ENCODE measurements at regions not wholly inside any gene's neighbourhood (a gene's known extent, or its start where the extent isn't known, plus 50 kb on each side); places are given as distances from the start of the nearest gene placed in this dataset.

DNA sequence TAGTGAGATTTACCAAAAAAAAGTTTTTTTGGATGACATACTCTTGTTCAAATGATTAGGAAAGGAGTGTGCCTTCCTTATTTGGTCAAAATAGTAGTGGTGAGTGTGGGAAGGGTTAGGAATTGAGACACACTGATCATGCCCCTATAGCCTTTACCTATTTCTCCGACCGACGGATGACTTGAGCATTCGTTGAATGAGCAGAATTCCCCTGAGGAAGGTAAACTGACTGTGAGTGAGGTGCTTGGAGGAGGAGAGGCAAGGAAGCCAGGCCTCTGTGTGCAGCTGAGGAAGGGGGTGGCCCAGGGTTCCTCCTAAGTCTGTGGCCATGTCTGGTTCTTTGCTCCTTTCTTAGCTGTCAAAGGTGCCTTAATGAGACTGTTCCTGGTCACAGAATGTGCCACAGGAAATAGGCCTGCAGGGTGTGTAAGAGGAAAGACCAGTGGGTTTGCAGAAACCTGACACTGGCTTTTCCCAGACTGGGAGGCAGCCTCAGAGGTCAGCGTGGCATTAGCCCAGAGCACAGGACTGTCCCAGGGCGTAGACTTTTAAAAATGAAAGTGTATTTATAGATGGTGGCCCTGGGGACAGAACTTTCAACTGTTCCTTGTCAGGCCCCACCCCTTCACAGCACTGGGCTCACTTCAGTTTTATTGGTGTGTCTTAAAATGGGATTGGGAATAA, 307.7 kb upstream of the C2CD4B start:
- no peaks in the 10 kb centered on the region for H3K27me3 ChIP-seq (ENCODE audit: control insufficient read depth in 2 of 2, insufficient read depth in 2 of 2, low read length in 2 of 2)
- peaks cover 4 to 10% of the 10 kb centered on the region in 2 donors for H3K4me1 ChIP-seq (ENCODE audit: control insufficient read depth in 2 of 2, insufficient read depth in 2 of 2, low read length in 2 of 2)
- H3K9me3 ChIP-seq (ENCODE audit: control insufficient read depth in 2 of 2, low read length in 2 of 2): no peaks in the 10 kb centered on the region
- no peaks in the 10 kb centered on the region for H3K36me3 ChIP-seq (ENCODE audit: control insufficient read depth in 2 of 2, insufficient read depth in 2 of 2, low read length in 2 of 2)
- no peak overlapping the region for H3K9ac ChIP-seq (ENCODE audit: low read depth in 1 of 2, low read length in 2 of 2)
- no peak overlapping the region for H3K4me3 ChIP-seq (ENCODE audit: low read length in 2 of 2)
- H3K27ac ChIP-seq (ENCODE audit: low read depth in 2 of 2, low read length in 2 of 2): peak overlapping the region; percentile 24 to 25

DNA sequence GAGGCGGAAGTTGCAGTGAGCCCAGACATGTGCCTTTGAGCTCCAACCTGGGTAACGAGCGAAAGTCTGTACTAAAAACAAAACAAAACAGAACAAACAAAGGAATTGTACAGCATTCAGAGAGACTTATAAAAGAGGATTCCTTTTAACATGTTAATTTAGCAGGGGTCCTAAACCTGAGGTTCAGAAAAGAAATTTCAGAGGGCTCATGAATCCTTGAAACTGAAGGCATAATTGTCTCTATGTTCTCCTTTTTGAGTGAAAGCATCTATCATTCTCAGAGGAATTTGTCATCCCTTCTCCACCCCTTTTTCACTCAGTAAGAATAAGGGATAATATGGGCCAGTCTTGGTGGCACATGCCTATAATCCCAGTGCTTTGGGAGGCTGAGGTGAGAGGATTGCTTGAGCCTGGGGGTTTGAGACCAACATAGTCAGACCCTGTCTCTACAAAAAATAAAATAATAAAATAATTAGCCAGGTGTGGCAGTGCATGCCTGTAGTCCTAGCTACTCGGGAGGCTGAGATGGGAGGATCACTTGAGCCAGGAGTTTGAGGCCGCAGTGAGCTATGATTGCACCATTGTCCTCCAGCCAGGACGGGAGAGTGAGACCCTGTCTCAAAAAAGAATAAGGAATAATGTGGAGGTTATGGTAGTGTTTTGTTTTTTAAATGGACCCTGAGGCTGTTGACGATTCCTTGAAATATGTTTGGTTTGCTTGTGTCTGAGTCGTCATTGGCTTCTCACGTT, 309.1 kb upstream of the C2CD4B start:
- Histone ChIP-seq H3K27ac (ENCODE audit: low read depth in 2 of 2, low read length in 2 of 2) (peak overlapping the region in 1 of 2 donors; percentile 3), H3K9me3 (ENCODE audit: control insufficient read depth in 2 of 2, low read length in 2 of 2) (no peaks in the 10 kb centered on the region), H3K4me3 (ENCODE audit: low read length in 2 of 2) (no peak overlapping the region), H3K9ac (ENCODE audit: low read depth in 1 of 2, low read length in 2 of 2) (no peak overlapping the region), H3K36me3 (ENCODE audit: control insufficient read depth in 2 of 2, insufficient read depth in 2 of 2, low read length in 2 of 2) (no peaks in the 10 kb centered on the region), H3K27me3 (ENCODE audit: control insufficient read depth in 2 of 2, insufficient read depth in 2 of 2, low read length in 2 of 2) (no peaks in the 10 kb centered on the region), H3K4me1 (ENCODE audit: control insufficient read depth in 2 of 2, insufficient read depth in 2 of 2, low read length in 2 of 2) (peaks cover 4 to 10% of the 10 kb centered on the region in 2 donors)

- Histone ChIP-seq H3K4me1 (ENCODE audit: control insufficient read depth in 2 of 2, insufficient read depth in 2 of 2, low read length in 2 of 2) (peaks cover 4 to 10% of the 10 kb centered on the region in 2 donors), H3K9me3 (ENCODE audit: control insufficient read depth in 2 of 2, low read length in 2 of 2) (no peaks in the 10 kb centered on the region), H3K9ac (ENCODE audit: low read depth in 1 of 2, low read length in 2 of 2) (no peak overlapping the region), H3K27ac (ENCODE audit: low read depth in 2 of 2, low read length in 2 of 2) (peak overlapping the region in 1 of 2 donors; percentile 3), H3K27me3 (ENCODE audit: control insufficient read depth in 2 of 2, insufficient read depth in 2 of 2, low read length in 2 of 2) (no peaks in the 10 kb centered on the region), H3K36me3 (ENCODE audit: control insufficient read depth in 2 of 2, insufficient read depth in 2 of 2, low read length in 2 of 2) (no peaks in the 10 kb centered on the region), H3K4me3 (ENCODE audit: low read length in 2 of 2) (no peak overlapping the region)
Measured at GRCh38 chr15:62474771-62475124, 309.7 kb upstream of the C2CD4B start.

DNA sequence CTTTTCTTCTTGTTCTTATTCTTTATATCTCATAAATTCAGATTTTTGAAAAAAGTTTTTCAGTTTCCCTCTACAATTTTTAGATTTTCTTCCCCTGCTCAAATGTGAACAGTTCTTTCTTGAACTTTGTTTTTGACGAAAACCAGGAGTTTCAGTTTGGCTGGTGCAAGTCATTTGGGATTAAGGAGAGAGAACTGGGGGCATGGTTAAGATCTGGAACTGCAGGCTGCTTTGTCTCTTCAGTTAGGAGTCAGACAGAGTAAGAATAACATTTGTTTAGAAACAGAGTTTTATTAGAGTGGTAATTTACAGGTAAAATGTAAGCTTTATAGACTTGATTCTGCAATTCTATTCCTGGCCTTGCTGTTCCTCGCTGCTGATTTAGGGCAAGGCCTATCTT, 310.5 kb upstream of the C2CD4B start:
- Histone ChIP-seq H3K4me3 (ENCODE audit: low read length in 2 of 2) (no peak overlapping the region), H3K4me1 (ENCODE audit: control insufficient read depth in 2 of 2, insufficient read depth in 2 of 2, low read length in 2 of 2) (peaks cover 4 to 10% of the 10 kb centered on the region in 2 donors), H3K9me3 (ENCODE audit: control insufficient read depth in 2 of 2, low read length in 2 of 2) (no peaks in the 10 kb centered on the region)

GRCh38 chr15:62476163-62476562, 311.1 kb upstream of the C2CD4B start:
- no peaks in the 10 kb centered on the region for H3K36me3 ChIP-seq (ENCODE audit: control insufficient read depth in 2 of 2, insufficient read depth in 2 of 2, low read length in 2 of 2)
- H3K4me3 ChIP-seq (ENCODE audit: low read length in 2 of 2): no peak overlapping the region
- no peaks in the 10 kb centered on the region for H3K9me3 ChIP-seq (ENCODE audit: control insufficient read depth in 2 of 2, low read length in 2 of 2)
- peaks cover 4 to 10% of the 10 kb centered on the region in 2 donors for H3K4me1 ChIP-seq (ENCODE audit: control insufficient read depth in 2 of 2, insufficient read depth in 2 of 2, low read length in 2 of 2)
- H3K9ac ChIP-seq (ENCODE audit: low read depth in 1 of 2, low read length in 2 of 2): no peak overlapping the region
- no peak overlapping the region for H3K27ac ChIP-seq (ENCODE audit: low read depth in 2 of 2, low read length in 2 of 2)
- H3K27me3 ChIP-seq (ENCODE audit: control insufficient read depth in 2 of 2, insufficient read depth in 2 of 2, low read length in 2 of 2): no peaks in the 10 kb centered on the region

More for the DNA sequence above, 310.5 kb upstream of the C2CD4B start:
- Histone ChIP-seq H3K9ac (ENCODE audit: low read depth in 1 of 2, low read length in 2 of 2) (no peak overlapping the region), H3K36me3 (ENCODE audit: control insufficient read depth in 2 of 2, insufficient read depth in 2 of 2, low read length in 2 of 2) (no peaks in the 10 kb centered on the region), H3K27ac (ENCODE audit: low read depth in 2 of 2, low read length in 2 of 2) (no peak overlapping the region), H3K27me3 (ENCODE audit: control insufficient read depth in 2 of 2, insufficient read depth in 2 of 2, low read length in 2 of 2) (no peaks in the 10 kb centered on the region)

- Histone ChIP-seq H3K36me3 (ENCODE audit: control insufficient read depth in 2 of 2, insufficient read depth in 2 of 2, low read length in 2 of 2) (no peaks in the 10 kb centered on the region), H3K9ac (ENCODE audit: low read depth in 1 of 2, low read length in 2 of 2) (no peak overlapping the region), H3K27me3 (ENCODE audit: control insufficient read depth in 2 of 2, insufficient read depth in 2 of 2, low read length in 2 of 2) (no peaks in the 10 kb centered on the region), H3K4me1 (ENCODE audit: control insufficient read depth in 2 of 2, insufficient read depth in 2 of 2, low read length in 2 of 2) (peaks cover 0 to 9% of the 10 kb centered on the region in 2 donors), H3K4me3 (ENCODE audit: low read length in 2 of 2) (no peak overlapping the region), H3K9me3 (ENCODE audit: control insufficient read depth in 2 of 2, low read length in 2 of 2) (no peaks in the 10 kb centered on the region), H3K27ac (ENCODE audit: low read depth in 2 of 2, low read length in 2 of 2) (no peak overlapping the region)
Measured at GRCh38 chr15:62477929-62478328, 312.8 kb upstream of the C2CD4B start.

GRCh38 chr15:62482785-62483429, 317.8 kb upstream of the C2CD4B start:
- Histone ChIP-seq H3K9ac (ENCODE audit: low read depth in 1 of 2, low read length in 2 of 2) (no peak overlapping the region), H3K4me3 (ENCODE audit: low read length in 2 of 2) (no peak overlapping the region), H3K4me1 (ENCODE audit: control insufficient read depth in 2 of 2, insufficient read depth in 2 of 2, low read length in 2 of 2) (peaks cover 4 to 5% of the 10 kb centered on the region in 2 donors), H3K9me3 (ENCODE audit: control insufficient read depth in 2 of 2, low read length in 2 of 2) (no peaks in the 10 kb centered on the region), H3K27ac (ENCODE audit: low read depth in 2 of 2, low read length in 2 of 2) (no peak overlapping the region), H3K36me3 (ENCODE audit: control insufficient read depth in 2 of 2, insufficient read depth in 2 of 2, low read length in 2 of 2) (no peaks in the 10 kb centered on the region), H3K27me3 (ENCODE audit: control insufficient read depth in 2 of 2, insufficient read depth in 2 of 2, low read length in 2 of 2) (no peaks in the 10 kb centered on the region)

DNA sequence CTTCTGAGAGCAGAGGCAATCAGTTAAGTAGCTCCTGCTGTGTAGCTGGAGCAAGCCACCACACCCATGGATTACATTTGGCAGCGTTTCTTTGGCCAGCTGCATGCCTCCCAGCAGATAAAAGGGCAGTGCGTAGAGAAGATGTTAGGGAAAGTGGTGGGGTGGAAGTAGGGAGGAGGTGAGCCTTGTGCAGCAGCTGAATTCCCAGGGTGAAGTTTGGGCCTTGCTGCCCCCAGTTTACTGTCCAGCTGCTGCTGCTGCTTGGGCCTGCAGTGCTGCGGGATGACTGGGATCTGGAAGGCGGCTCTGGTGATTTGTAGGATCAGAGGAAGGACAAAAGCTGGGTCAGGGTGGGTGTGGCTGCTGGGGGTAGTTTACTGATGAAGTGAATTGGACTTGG, 318.7 kb upstream of the C2CD4B start:
- H3K4me3 ChIP-seq (ENCODE audit: low read length in 2 of 2): no peak overlapping the region
- no peaks in the 10 kb centered on the region for H3K36me3 ChIP-seq (ENCODE audit: control insufficient read depth in 2 of 2, insufficient read depth in 2 of 2, low read length in 2 of 2)
- no peaks in the 10 kb centered on the region for H3K9me3 ChIP-seq (ENCODE audit: control insufficient read depth in 2 of 2, low read length in 2 of 2)
- no peaks in the 10 kb centered on the region for H3K27me3 ChIP-seq (ENCODE audit: control insufficient read depth in 2 of 2, insufficient read depth in 2 of 2, low read length in 2 of 2)
- no peak overlapping the region for H3K9ac ChIP-seq (ENCODE audit: low read depth in 1 of 2, low read length in 2 of 2)
- peaks cover 4 to 5% of the 10 kb centered on the region in 2 donors for H3K4me1 ChIP-seq (ENCODE audit: control insufficient read depth in 2 of 2, insufficient read depth in 2 of 2, low read length in 2 of 2)
- H3K27ac ChIP-seq (ENCODE audit: low read depth in 2 of 2, low read length in 2 of 2): no peak overlapping the region

- H3K27ac ChIP-seq (ENCODE audit: low read depth in 2 of 2, low read length in 2 of 2): no peak overlapping the region
- H3K9me3 ChIP-seq (ENCODE audit: control insufficient read depth in 2 of 2, low read length in 2 of 2): no peaks in the 10 kb centered on the region
- H3K4me1 ChIP-seq (ENCODE audit: control insufficient read depth in 2 of 2, insufficient read depth in 2 of 2, low read length in 2 of 2): peaks cover 4 to 5% of the 10 kb centered on the region in 2 donors
- no peaks in the 10 kb centered on the region for H3K36me3 ChIP-seq (ENCODE audit: control insufficient read depth in 2 of 2, insufficient read depth in 2 of 2, low read length in 2 of 2)
- H3K9ac ChIP-seq (ENCODE audit: low read depth in 1 of 2, low read length in 2 of 2): no peak overlapping the region
- no peak overlapping the region for H3K4me3 ChIP-seq (ENCODE audit: low read length in 2 of 2)
- no peaks in the 10 kb centered on the region for H3K27me3 ChIP-seq (ENCODE audit: control insufficient read depth in 2 of 2, insufficient read depth in 2 of 2, low read length in 2 of 2)
Measured at GRCh38 chr15:62485170-62485720, 320.2 kb upstream of the C2CD4B start.

- no peaks in the 10 kb centered on the region for H3K27me3 ChIP-seq (ENCODE audit: control insufficient read depth in 2 of 2, insufficient read depth in 2 of 2, low read length in 2 of 2)
- no peaks in the 10 kb centered on the region for H3K36me3 ChIP-seq (ENCODE audit: control insufficient read depth in 2 of 2, insufficient read depth in 2 of 2, low read length in 2 of 2)
- no peak overlapping the region for H3K27ac ChIP-seq (ENCODE audit: low read depth in 2 of 2, low read length in 2 of 2)
- H3K4me1 ChIP-seq (ENCODE audit: control insufficient read depth in 2 of 2, insufficient read depth in 2 of 2, low read length in 2 of 2): peaks cover 4 to 5% of the 10 kb centered on the region in 2 donors
- H3K4me3 ChIP-seq (ENCODE audit: low read length in 2 of 2): no peak overlapping the region
- no peaks in the 10 kb centered on the region for H3K9me3 ChIP-seq (ENCODE audit: control insufficient read depth in 2 of 2, low read length in 2 of 2)
- H3K9ac ChIP-seq (ENCODE audit: low read depth in 1 of 2, low read length in 2 of 2): no peak overlapping the region
Measured at GRCh38 chr15:62486041-62486440, 321.0 kb upstream of the C2CD4B start.
